CMK (cell line): ENCODE measurements at regions not wholly inside any gene's neighbourhood (a gene's known extent, or its start where the extent isn't known, plus 50 kb on each side); places are given as distances from the start of the nearest gene placed in this dataset.

Experiments
- DNase-seq: peaks from one replicate; pipeline ENCODE4 v3.0.0-alpha.2; 2010; ENCODE audit warnings: low read depth

- no peak for DNase-seq
Measured at GRCh38 chr12:4223273-4223845, 50.2 kb upstream of the CCND2 start.

GRCh38 chr12:4221258-4221620, 52.3 kb upstream of the CCND2 start:
- no peak for DNase-seq

DNA sequence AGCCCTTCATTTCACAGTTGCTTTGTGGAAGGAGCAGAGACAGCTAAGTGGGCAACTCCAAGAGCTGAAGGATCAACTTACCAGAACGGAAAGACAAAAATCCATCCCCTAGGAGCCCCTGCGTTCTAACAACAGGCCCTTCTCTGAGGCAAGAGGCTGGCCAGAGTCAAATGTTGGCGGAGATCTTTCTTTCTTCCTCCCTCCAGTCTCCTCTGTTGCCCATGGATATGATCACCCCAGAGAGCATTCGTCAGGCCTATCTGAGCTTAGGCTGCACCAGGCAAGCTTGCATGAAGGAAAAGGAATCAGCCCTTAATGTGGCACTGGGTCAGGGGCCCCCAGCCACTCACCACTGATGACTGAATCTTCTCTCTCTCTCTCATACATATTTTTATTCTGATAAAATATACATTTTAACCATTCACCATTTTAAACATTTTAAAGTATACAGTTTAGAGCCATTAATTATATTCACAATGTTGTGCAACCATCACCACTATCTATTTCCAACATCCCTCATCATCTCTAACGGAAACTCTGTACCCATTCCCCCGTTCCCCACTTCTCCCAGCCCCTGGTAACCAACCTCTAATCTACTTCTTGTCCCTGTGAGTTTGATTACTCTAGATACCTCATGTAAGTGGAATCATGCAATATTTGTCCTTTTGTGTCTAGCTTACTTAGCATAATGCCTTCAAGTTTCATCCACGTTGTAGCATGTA, 52.9 kb upstream of the CCND2 start:
- DNase-seq = no peak

DNA sequence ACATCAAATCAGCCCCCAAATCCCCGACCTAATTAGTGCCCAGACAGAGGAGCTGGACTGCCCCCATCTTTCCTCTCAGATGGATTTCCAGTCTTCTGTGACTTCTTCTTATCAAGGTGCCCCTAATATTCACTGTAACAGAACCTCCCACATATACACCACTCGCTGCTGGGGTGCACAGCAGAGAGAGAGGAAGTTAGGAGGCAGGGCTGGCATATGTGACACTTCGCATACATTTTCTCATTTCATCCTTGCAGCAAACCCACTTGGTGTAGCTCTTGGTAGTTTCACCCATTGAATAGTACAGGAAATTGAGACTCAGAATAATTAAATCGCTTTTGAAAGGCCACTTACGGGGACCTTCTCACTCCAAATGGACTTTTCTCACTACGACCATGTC, 56.5 kb upstream of the CCND2 start:
- DNase-seq = no peak

DNA sequence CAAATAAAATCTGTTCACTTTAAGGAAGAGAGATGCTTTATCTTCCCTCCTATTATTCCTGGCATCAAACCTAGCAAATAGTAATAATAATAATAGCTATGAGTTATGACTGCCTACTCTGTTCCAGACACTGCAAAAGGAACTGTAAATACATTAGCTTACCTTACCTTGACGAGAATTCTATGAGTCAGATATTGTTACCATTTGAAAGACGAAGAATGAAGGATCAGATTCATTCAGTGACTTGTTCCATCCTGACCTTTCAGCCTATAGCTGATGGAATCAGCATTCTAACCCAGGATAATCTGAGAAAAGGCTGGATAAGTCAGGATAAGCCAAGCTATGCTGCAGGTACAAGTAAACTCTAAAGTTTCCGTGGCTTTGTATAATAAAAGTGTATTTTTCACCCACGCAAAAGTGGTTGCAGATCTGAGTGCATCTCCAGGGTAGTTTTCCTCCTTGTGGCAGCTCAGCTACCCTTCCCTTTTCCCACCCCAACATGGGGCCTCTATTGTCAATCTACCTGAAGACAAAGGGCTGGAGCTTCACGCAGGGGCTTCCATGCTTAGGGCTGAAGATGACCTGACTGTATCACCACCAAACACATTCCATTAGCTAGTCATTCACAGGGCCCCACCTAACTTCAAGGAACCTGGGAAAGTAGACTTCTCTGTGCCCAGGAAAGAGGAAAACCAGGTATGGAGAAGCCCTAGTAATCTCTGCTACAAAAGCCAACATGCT, 57.2 kb upstream of the CCND2 start:
- DNase-seq = no peak

GRCh38 chr12:4215229-4216186, 58.1 kb upstream of the CCND2 start:
- peak; percentile 48 for DNase-seq

- DNase-seq = no peak
Measured at GRCh38 chr12:4214877-4215228, 58.7 kb upstream of the CCND2 start.

DNA sequence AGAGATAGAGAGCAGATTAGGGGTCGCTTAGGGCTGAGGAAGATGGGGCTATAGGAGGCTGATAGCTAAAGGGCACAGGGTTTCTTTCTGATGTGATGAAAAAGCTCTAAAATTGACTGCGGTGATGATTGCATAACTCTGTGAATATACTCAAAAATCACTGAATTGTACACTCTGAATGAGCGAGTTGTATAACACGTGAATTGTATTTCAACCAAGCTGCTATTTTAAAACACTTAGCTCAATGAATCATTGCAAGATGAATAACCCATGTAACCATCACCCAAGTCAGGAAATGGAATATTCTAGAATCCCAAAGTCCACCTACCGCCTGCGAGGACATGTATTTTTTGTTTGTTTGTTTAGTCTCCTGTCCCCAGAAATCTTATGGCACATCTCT, 60.1 kb upstream of the CCND2 start:
- no peak for DNase-seq

- no peak for DNase-seq
Measured at GRCh38 chr12:4212845-4213244, 60.7 kb upstream of the CCND2 start.

GRCh38 chr12:4211372-4211771, 62.2 kb upstream of the CCND2 start:
- no peak for DNase-seq

DNA sequence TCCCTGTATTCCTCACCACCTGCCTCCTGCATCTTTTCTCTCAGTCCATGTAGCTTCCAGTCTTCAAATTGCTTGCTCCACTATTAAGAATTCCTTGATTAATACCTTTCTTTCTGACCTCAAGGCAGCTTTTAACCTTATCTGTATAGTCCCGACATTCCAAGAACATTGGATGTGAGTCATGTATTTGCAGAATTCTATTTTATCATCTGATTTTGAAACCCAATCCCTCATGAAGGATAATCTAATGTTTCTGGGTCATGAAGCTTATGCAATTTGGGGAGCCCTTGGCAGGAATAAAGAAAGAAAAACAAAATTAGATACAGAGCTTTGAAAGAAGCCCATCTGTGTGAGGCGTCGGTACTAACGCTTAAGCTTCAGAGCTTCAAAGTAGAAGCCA, 63.4 kb upstream of the CCND2 start:
- no peak for DNase-seq

- no peak for DNase-seq
Measured at GRCh38 chr12:4206470-4206869, 67.1 kb upstream of the CCND2 start.

- no peak for DNase-seq
Measured at GRCh38 chr12:4203772-4204376, 69.7 kb upstream of the CCND2 start.

DNA sequence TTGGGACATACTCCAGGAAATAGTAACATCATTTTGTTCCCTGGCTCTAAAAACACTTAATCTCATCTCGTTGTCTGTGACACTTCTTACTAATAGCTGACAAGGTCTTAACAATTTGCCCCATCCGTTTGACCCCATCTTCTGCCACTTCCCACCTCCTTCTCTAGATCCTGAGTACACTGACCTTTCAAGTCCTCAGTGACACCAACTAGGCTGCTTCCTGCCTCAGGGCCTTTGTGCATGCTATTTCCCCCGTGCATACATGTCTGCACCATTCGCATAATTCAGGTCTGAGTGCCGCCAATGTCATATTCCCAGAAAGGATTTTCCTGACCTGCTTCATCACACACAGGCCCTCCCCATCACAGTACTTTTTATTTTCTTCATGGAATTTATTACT, 70.6 kb upstream of the CCND2 start:
- DNase-seq = no peak

DNA sequence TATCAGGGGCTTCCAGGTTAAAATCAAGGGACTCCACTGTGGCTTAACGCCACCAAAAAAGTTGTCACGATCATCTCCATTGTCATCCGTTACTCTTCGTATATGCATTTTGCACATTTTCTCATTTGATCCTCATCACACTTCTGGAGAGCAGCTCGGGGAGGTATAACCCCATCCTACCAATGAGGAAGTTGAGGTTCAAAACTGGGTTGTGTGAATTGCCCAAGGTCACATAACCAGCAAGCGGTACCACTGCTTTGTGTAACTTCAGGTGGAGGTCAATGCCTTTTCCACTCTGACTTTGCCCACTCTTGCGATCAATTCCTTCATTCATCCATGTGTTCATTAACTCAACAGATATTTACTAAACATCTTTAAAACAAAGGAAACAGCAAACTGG, 71.1 kb upstream of the CCND2 start:
- DNase-seq = no peak

- DNase-seq = no peak
Measured at GRCh38 chr12:4201333-4202100, 72.0 kb upstream of the CCND2 start.

- DNase-seq = no peak
Measured at GRCh38 chr12:4197922-4198763, 75.4 kb upstream of the CCND2 start.

GRCh38 chr12:4196805-4197420, 76.6 kb upstream of the CCND2 start:
- DNase-seq = no peak

DNA sequence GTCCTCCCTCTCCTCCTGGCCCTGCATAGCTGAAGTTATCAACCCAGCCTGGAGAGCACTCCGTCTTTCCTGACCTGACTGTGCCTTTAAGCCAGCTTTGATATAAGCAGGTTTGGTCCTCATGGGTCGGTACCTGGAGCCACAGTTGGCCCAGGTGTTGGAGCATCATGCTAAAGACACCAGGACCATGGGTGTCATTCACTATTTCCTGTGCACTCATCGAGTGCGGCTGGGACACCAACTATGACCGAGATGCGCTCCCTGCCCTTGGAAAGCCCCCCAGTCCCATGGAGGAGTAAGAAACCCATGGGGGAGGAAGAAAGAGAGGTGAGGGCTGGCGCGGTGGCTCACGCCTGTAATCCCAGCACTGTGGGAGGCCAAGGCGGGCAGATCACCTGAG, 78.9 kb upstream of the CCND2 start:
- DNase-seq = no peak

DNA sequence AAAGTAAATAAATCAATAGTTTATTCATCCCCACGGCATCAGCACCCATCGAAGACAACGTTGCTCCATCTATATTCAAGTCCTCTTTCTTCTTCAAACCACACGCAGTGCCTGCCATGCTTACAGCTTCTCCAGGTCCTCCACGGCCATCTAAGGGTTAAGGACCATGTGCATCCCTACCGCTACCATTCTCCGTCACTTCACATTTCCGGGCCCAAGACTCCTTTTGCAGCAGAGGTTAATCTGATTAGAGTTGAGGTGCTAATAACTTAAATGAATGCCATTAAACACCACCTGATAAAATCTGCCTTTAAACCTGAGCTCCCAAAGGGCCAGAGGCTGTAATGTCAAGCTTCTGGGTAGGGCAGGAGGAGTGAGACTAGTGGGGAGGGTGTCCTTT, 79.7 kb upstream of the CCND2 start:
- no peak for DNase-seq
